ENCODE measurements at regions not wholly inside any gene's neighbourhood (a gene's known extent, or its start where the extent isn't known, plus 50 kb on each side); places are given as distances from the start of the nearest gene placed in this dataset.

GRCh38 chr2:185161701-185162100 lies 563.4 kb downstream of the ZNF804A start:
- Histone ChIP-seq H4K20me1 (ENCODE audit: insufficient read depth) (no peaks in the 10 kb centered on the region), H3K27me3 (ENCODE audit: insufficient read depth, low read depth) (no peaks in the 10 kb centered on the region), H3K27ac (no peak overlapping the region), H3K4me1 (ENCODE audit: low read depth, poor library complexity, severe bottlenecking) (peaks cover 11% of the 10 kb centered on the region), H2AFZ (ENCODE audit: low read depth) (no peak overlapping the region), H3K79me2 (ENCODE audit: insufficient read depth, low read depth) (no peaks in the 10 kb centered on the region), H3K9ac (no peak overlapping the region), H3K4me3 (IDR thresholded peaks at IDR 0.05; ENCODE audit: insufficient read depth, low read depth, low read length) (no peak overlapping the region), H3K4me2 (no peak overlapping the region), H3K36me3 (ENCODE audit: insufficient read depth) (no peaks in the 10 kb centered on the region)
- TF ChIP-seq CTCF (conservative IDR thresholded peaks at IDR 0.05; ENCODE audit: low read depth, low read length): no peak

DNA sequence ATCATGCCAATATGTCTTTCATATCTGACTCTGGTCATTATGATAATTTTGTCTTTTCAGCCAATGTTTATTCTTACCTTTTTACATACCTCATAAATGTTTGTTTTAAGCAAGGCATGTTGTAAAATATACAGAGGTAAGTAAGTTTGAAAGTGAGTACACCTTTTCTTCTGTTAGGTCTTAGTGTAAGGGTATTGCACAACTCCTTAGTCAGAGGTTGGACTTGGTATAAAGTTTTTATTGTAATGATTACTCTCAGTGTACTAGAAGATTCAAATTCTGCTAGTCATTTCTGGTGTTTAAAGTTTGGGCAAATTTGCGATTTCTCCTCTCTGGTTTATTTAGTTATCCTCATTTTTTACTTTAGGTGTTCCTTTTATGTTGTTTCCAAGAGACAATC lies 564.3 kb upstream of the FSIP2 start:
- Histone ChIP-seq H3K79me2 (ENCODE audit: insufficient read depth, low read depth) (no peaks in the 10 kb centered on the region), H3K9ac (no peak overlapping the region), H4K20me1 (ENCODE audit: insufficient read depth) (no peaks in the 10 kb centered on the region), H2AFZ (ENCODE audit: low read depth) (no peak overlapping the region), H3K36me3 (ENCODE audit: insufficient read depth) (no peaks in the 10 kb centered on the region), H3K4me1 (ENCODE audit: low read depth, poor library complexity, severe bottlenecking) (no peaks in the 10 kb centered on the region), H3K4me3 (IDR thresholded peaks at IDR 0.05; ENCODE audit: insufficient read depth, low read depth, low read length) (no peak overlapping the region), H3K27me3 (ENCODE audit: insufficient read depth, low read depth) (no peaks in the 10 kb centered on the region), H3K27ac (no peak overlapping the region), H3K4me2 (no peak overlapping the region)
- TF ChIP-seq CTCF (conservative IDR thresholded peaks at IDR 0.05; ENCODE audit: low read depth, low read length): no peak

- no peak for TF ChIP-seq CTCF (conservative IDR thresholded peaks at IDR 0.05; ENCODE audit: low read depth, low read length)
- no peaks in the 10 kb centered on the region for H4K20me1 ChIP-seq (ENCODE audit: insufficient read depth)
- H2AFZ ChIP-seq (ENCODE audit: low read depth): no peak overlapping the region
- no peak overlapping the region for H3K4me2 ChIP-seq
- no peak overlapping the region for H3K27ac ChIP-seq
- H3K27me3 ChIP-seq (ENCODE audit: insufficient read depth, low read depth): no peaks in the 10 kb centered on the region
- H3K79me2 ChIP-seq (ENCODE audit: insufficient read depth, low read depth): no peaks in the 10 kb centered on the region
- no peak overlapping the region for H3K4me3 ChIP-seq (IDR thresholded peaks at IDR 0.05; ENCODE audit: insufficient read depth, low read depth, low read length)
- H3K4me1 ChIP-seq (ENCODE audit: low read depth, poor library complexity, severe bottlenecking): no peaks in the 10 kb centered on the region
- H3K36me3 ChIP-seq (ENCODE audit: insufficient read depth): no peaks in the 10 kb centered on the region
- H3K9ac ChIP-seq: no peak overlapping the region
Observed at GRCh38 chr2:185179743-185180142, 558.9 kb upstream of the FSIP2 start.

DNA sequence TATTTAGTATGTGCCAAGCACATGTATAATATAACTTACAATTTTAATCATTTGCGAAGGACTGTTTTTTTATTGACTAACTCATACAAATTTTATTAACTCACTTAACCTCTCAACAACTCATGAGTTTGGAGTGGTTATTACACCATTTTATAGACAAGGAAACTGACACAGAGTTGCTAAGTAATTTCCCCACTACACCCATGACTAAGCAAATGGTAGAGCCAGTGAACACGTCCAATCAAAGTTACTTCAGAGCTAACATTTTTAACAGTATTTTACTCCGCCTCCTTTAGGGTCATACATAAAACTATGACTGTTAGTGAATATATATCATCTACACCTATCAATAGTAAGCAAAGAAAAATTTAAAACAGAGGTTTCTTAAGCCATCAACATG lies 556.7 kb upstream of the FSIP2 start:
- Histone ChIP-seq H2AFZ (ENCODE audit: low read depth) (no peak overlapping the region), H3K9ac (no peak overlapping the region), H3K79me2 (ENCODE audit: insufficient read depth, low read depth) (no peaks in the 10 kb centered on the region), H3K4me3 (IDR thresholded peaks at IDR 0.05; ENCODE audit: insufficient read depth, low read depth, low read length) (no peak overlapping the region), H4K20me1 (ENCODE audit: insufficient read depth) (no peaks in the 10 kb centered on the region), H3K4me1 (ENCODE audit: low read depth, poor library complexity, severe bottlenecking) (no peaks in the 10 kb centered on the region), H3K36me3 (ENCODE audit: insufficient read depth) (no peaks in the 10 kb centered on the region), H3K4me2 (no peak overlapping the region), H3K27ac (no peak overlapping the region), H3K27me3 (ENCODE audit: insufficient read depth, low read depth) (no peaks in the 10 kb centered on the region)
- no peak for TF ChIP-seq CTCF (conservative IDR thresholded peaks at IDR 0.05; ENCODE audit: low read depth, low read length)

DNA sequence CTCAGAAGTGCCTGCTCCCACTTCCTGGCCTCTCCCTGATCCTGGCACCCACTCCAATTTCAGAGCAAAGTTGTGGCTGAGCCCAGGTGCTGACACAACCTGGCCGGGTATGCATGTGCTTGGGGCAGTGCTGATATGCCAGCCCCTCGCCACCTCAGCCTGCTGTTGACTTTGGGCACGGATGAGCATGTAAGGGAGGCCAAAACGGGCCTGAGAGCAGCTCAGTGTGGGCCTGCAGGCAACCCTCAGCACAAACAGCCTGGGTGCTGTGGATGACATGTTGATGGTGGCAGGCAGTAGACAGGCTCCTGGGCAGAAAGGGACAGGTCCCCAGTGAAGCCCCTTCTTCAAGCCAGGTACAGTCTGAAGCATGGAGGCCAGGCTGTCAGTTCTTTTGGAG lies 553.6 kb upstream of the FSIP2 start:
- Histone ChIP-seq H3K79me2 (ENCODE audit: insufficient read depth, low read depth) (no peaks in the 10 kb centered on the region), H3K36me3 (ENCODE audit: insufficient read depth) (no peaks in the 10 kb centered on the region), H3K27ac (no peak overlapping the region), H3K9ac (no peak overlapping the region), H3K27me3 (ENCODE audit: insufficient read depth, low read depth) (no peaks in the 10 kb centered on the region), H3K4me1 (ENCODE audit: low read depth, poor library complexity, severe bottlenecking) (no peaks in the 10 kb centered on the region), H2AFZ (ENCODE audit: low read depth) (no peak overlapping the region), H3K4me3 (IDR thresholded peaks at IDR 0.05; ENCODE audit: insufficient read depth, low read depth, low read length) (no peak overlapping the region), H3K4me2 (no peak overlapping the region), H4K20me1 (ENCODE audit: insufficient read depth) (no peaks in the 10 kb centered on the region)
- no peak for TF ChIP-seq CTCF (conservative IDR thresholded peaks at IDR 0.05; ENCODE audit: low read depth, low read length)

All from KMS-11 (cell line).